Trophoblast cell (in vitro differentiated cells and primary cell): ENCODE measurements at regions not wholly inside any gene's neighbourhood (a gene's known extent, or its start where the extent isn't known, plus 50 kb on each side); places are given as distances from the start of the nearest gene placed in this dataset.
A peak's percentile ranks its signal among the peaks of the same experiment; 100 is the strongest.

Experiments used
- DNase-seq, 2 donors: peaks; one replicate each; pipeline ENCODE4 v3.0.0-alpha.2; 2016
- H2AFZ ChIP-seq: 2 replicates; pipeline ENCODE4 v1.6.1; 2013; ENCODE audit warnings: low read length, moderate library complexity, mild to moderate bottlenecking; ENCODE audit not compliant: insufficient read depth, poor library complexity
- H2AK5ac ChIP-seq: 2 replicates; pipeline ENCODE4 v1.6.1; 2013; ENCODE audit warnings: mild to moderate bottlenecking, low read length
- H2BK120ac ChIP-seq: 2 replicates; pipeline ENCODE4 v1.6.1; 2013; ENCODE audit warnings: low read length, mild to moderate bottlenecking, moderate library complexity; ENCODE audit not compliant: insufficient read depth, poor library complexity
- H2BK12ac ChIP-seq: 2 replicates; pipeline ENCODE4 v1.6.1; 2013; ENCODE audit warnings: mild to moderate bottlenecking, low read length, moderate library complexity
- H2BK5ac ChIP-seq: 2 replicates; pipeline ENCODE4 v1.6.1; 2013; ENCODE audit warnings: low read length, low read depth, moderate library complexity, mild to moderate bottlenecking; ENCODE audit not compliant: poor library complexity
- H3K14ac ChIP-seq: 2 replicates; pipeline ENCODE4 v1.6.1; 2013; ENCODE audit warnings: mild to moderate bottlenecking, low read length
- H3K18ac ChIP-seq: 2 replicates; pipeline ENCODE4 v1.6.1; 2013; ENCODE audit warnings: mild to moderate bottlenecking, low read length
- H3K23ac ChIP-seq: 2 replicates; pipeline ENCODE4 v1.6.1; 2013; ENCODE audit warnings: low read length
- H3K27ac ChIP-seq: 2 replicates; pipeline ENCODE4 v1.5.1; 2013; ENCODE audit warnings: low read depth, mild to moderate bottlenecking, inconsistent platforms, low read length, moderate library complexity
- H3K27me3 ChIP-seq: 2 replicates; pipeline ENCODE4 v1.6.1; 2013; ENCODE audit warnings: inconsistent platforms, mild to moderate bottlenecking, low read length, moderate library complexity; ENCODE audit not compliant: insufficient read depth
- H3K36me3 ChIP-seq, 2 experiments: 1 replicate in 1 of 2; 2 replicates in 1 of 2; pipeline ENCODE4 v1.6.1; 2013; ENCODE audit warnings: low read length in 2 of 2, mild to moderate bottlenecking in 2 of 2, moderate library complexity in 1 of 2; ENCODE audit not compliant: insufficient read depth in 2 of 2, control insufficient read depth in 1 of 2
- H3K4ac ChIP-seq: 2 replicates; pipeline ENCODE4 v1.6.1; 2013; ENCODE audit warnings: low read depth, mild to moderate bottlenecking, low read length, moderate library complexity
- H3K4me1 ChIP-seq, 2 experiments: 1 replicate in 1 of 2; 2 replicates in 1 of 2; pipeline ENCODE4 v1.6.1; 2013; ENCODE audit warnings: low read length in 2 of 2, mild to moderate bottlenecking in 2 of 2, moderate library complexity in 1 of 2; ENCODE audit not compliant: insufficient read depth in 2 of 2, control insufficient read depth in 1 of 2
- H3K4me2 ChIP-seq: 2 replicates; pipeline ENCODE4 v1.6.1; 2013; ENCODE audit warnings: inconsistent platforms, mild to moderate bottlenecking, low read length, moderate library complexity
- H3K4me3 ChIP-seq: 2 replicates; pipeline ENCODE4 v1.5.1; 2013; ENCODE audit warnings: mild to moderate bottlenecking, low read depth, low read length, inconsistent platforms
- H3K79me1 ChIP-seq: one replicate; pipeline ENCODE4 v1.6.1; 2013; ENCODE audit warnings: low read length
- H3K79me2 ChIP-seq: 2 replicates; pipeline ENCODE4 v1.6.1; 2013; ENCODE audit warnings: low read length, mild to moderate bottlenecking; ENCODE audit not compliant: control insufficient read depth, insufficient read depth, poor library complexity
- H3K9ac ChIP-seq: 2 replicates; pipeline ENCODE4 v1.6.1; 2013; ENCODE audit warnings: mild to moderate bottlenecking, low read length
- H3K9me3 ChIP-seq: 2 replicates; pipeline ENCODE4 v1.6.1; 2013; ENCODE audit warnings: low read depth, mild to moderate bottlenecking, control low read depth, inconsistent platforms, low read length; ENCODE audit not compliant: insufficient read depth
- H4K12ac ChIP-seq: 2 replicates; pipeline ENCODE4 v1.6.1; 2013; ENCODE audit warnings: low read depth, mild to moderate bottlenecking, low read length, moderate library complexity
- H4K8ac ChIP-seq: 2 replicates; pipeline ENCODE4 v1.6.1; 2013; ENCODE audit warnings: low read depth, mild to moderate bottlenecking, low read length, moderate library complexity
- H4K91ac ChIP-seq: one replicate; pipeline ENCODE4 v1.6.1; 2013; ENCODE audit warnings: low read depth, mild to moderate bottlenecking, low read length, moderate library complexity
- WGBS: extraction: QIAGEN DNeasy Blood & Tissue Kit; methylation state at CpG from one replicate; pipeline ENCODE4 v1.1.7; 2013; ENCODE audit warnings: missing lambda C conversion rate; ENCODE audit not compliant: insufficient read length, insufficient coverage; ENCODE audit errors: extremely low coverage; 5-methylcytosine and 5-hydroxymethylcytosine counted together

DNA sequence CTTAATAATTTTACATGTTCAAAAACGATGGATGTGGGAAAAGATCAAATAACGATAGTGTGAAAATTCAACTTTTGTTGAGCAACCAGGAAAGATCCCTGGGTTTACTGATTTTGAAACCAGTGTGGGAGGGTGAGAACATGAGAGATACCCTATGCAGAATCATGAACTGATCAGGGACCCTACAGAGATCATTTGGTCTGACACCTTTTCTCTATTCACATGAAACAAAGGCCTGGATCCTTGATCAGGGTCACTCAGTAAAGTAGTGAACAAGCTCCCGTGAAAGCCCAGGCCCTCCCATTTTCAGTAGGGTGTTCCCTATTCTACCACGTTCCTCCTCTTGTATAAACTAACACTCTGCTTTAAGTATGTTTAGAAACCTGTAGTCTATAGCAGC, 60.5 kb upstream of the DUSP22 start:
- Histone ChIP-seq H3K4me1 (no peaks in the 10 kb centered on the region), H3K14ac (no peak overlapping the region), H2BK5ac (no peak overlapping the region), H3K4ac (no peak overlapping the region), H3K27me3 (no peaks in the 10 kb centered on the region), H2AFZ (no peak overlapping the region), H3K27ac (no peak overlapping the region), H2BK12ac (no peak overlapping the region), H3K4me3 (no peak overlapping the region), H3K4me2 (no peak overlapping the region), H3K23ac (no peak overlapping the region), H2AK5ac (no peak overlapping the region), H4K12ac (no peak overlapping the region), H4K8ac (no peak overlapping the region), H4K91ac (no peak overlapping the region), H3K79me1 (no peaks in the 10 kb centered on the region), H2BK120ac (no peak overlapping the region), H3K36me3 (no peaks in the 10 kb centered on the region), H3K18ac (no peak overlapping the region), H3K9me3 (no peaks in the 10 kb centered on the region), H3K79me2 (no peaks in the 10 kb centered on the region), H3K9ac (no peak overlapping the region)
- no peak for DNase-seq
- WGBS, result no CpG with 5 or more reads among the region's 4 CpGs

DNA sequence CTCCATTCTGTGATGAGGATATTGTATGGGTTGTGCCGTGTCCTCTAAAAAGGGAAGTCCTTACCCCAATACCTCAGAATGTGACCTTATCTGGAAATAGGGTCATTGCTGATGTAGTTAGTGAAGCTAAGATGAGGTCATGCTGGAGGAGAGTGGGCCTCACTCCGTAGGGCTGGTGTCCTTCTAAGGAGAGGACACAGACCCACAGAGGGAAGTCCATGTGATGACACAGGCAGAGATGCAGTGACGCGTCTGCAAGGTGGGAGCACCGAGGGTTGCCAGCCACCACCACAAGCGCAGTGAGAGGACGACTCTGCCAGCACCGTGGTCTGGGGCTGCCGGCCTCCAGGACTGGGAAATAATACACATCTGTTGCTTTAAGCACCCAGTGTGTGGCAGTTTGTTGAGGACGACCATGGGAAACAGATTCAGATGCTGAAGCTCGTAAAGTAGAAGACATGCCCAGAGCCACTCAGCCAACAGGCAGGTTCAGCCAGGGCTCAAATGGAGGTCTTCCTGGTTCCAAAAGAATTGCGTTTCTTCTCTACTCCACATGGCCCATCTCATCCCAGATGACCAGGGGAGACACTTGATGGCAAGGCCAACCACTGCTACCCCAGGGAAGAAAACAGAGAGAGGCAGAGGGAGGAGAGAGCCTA, 59.2 kb upstream of the DUSP22 start:
- Histone ChIP-seq H3K4me3 (no peak overlapping the region), H2BK120ac (no peak overlapping the region), H2AFZ (no peak overlapping the region), H3K9ac (no peak overlapping the region), H4K91ac (no peak overlapping the region), H3K4ac (no peak overlapping the region), H4K12ac (no peak overlapping the region), H3K27me3 (no peaks in the 10 kb centered on the region), H3K14ac (no peak overlapping the region), H3K27ac (no peak overlapping the region), H3K79me2 (no peaks in the 10 kb centered on the region), H2BK5ac (no peak overlapping the region), H3K9me3 (no peaks in the 10 kb centered on the region), H2AK5ac (no peak overlapping the region), H3K36me3 (no peaks in the 10 kb centered on the region), H3K23ac (no peak overlapping the region), H3K79me1 (no peaks in the 10 kb centered on the region), H3K4me2 (no peak overlapping the region), H2BK12ac (no peak overlapping the region), H3K4me1 (no peaks in the 10 kb centered on the region), H4K8ac (no peak overlapping the region), H3K18ac (no peak overlapping the region)
- WGBS, result no CpG with 5 or more reads among the region's 12 CpGs
- no peak for DNase-seq

DNA sequence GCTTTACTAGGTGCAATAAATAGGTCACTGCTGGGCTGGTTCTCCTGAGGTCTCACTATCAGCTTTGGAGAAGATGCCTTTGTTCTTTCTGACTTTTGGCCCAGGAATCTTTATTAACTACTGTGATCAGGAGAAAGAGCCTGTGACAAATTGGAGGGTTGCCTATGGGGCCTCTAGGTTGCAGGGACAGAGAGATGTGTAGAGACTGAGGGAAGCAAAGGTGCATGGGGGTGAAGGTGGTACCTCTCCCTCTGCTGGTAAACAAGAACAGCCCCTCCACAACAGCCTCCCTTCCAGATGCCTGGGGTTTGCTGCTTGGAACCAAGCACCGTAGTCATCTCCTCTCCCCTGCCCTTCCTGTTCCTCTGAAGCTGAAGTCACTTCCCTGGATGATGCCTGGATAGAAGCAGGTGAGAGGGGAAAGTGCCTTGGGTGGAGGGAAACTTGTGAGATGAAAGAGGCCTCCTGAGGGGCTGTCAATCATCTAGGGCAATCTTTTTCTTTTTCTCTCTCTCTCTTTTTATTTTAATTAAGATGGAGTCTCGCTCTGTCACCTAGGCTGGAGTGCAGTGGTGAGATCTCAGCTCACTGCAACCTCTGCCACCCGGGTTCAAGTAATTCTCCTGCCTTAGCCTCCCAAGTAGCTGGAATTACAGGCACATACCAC, 57.4 kb upstream of the DUSP22 start:
- no CpG with 5 or more reads among the region's 3 CpGs for WGBS
- H4K8ac ChIP-seq, result no peak overlapping the region
- H4K91ac ChIP-seq, result no peak overlapping the region
- H3K27ac ChIP-seq, result no peak overlapping the region
- H3K27me3 ChIP-seq, result no peaks in the 10 kb centered on the region
- no peak overlapping the region for H2AK5ac ChIP-seq
- H3K4me2 ChIP-seq, result no peak overlapping the region
- no peak overlapping the region for H2BK120ac ChIP-seq
- no peaks in the 10 kb centered on the region for H3K79me1 ChIP-seq
- H3K18ac ChIP-seq, result no peak overlapping the region
- peak overlapping the region; percentile 90 for H3K23ac ChIP-seq
- no peak overlapping the region for H2AFZ ChIP-seq
- no peak for DNase-seq
- H4K12ac ChIP-seq, result no peak overlapping the region
- H3K36me3 ChIP-seq, result no peaks in the 10 kb centered on the region
- no peak overlapping the region for H2BK12ac ChIP-seq
- H3K9me3 ChIP-seq, result no peaks in the 10 kb centered on the region
- H3K4ac ChIP-seq, result no peak overlapping the region
- no peak overlapping the region for H3K14ac ChIP-seq
- H3K4me3 ChIP-seq, result no peak overlapping the region
- no peak overlapping the region for H3K9ac ChIP-seq
- no peaks in the 10 kb centered on the region for H3K4me1 ChIP-seq
- no peak overlapping the region for H2BK5ac ChIP-seq
- H3K79me2 ChIP-seq, result no peaks in the 10 kb centered on the region

DNA sequence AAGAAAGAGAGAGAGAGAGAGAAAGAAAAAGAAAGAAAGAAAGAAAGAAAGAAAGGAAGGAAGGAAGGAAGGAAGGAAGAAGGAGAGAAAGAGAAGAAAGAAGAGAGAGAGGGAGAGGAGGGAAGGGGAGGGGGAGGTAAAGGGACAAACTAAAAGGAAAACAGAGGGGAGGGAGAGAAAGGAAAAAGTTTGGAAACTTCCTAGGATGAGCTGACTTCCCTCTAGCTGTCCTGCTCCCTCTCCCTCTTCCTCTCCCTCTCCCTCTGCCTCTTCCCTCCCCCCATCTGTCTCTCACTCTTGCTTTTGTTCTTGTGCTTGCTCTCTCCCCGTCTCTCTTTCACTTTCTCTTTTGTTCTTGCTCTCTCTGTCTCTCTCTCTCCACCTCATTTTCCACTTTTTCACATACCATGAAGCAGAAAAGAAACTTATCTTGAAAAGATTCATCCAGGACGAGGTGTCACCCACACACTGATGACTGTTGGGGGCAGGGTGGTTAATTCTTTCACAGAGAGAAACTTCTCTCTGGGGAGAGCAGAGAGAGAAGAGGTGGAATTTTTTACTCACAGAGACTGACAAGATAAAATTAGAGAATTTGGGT, 56.4 kb upstream of the DUSP22 start:
- no CpG with 5 or more reads among the region's 2 CpGs for WGBS
- no peak overlapping the region for H3K9ac ChIP-seq

More for the DNA sequence above, 56.4 kb upstream of the DUSP22 start:
- Histone ChIP-seq H3K4me1 (no peaks in the 10 kb centered on the region), H3K23ac (no peak overlapping the region), H3K27me3 (no peaks in the 10 kb centered on the region), H3K4ac (no peak overlapping the region), H3K18ac (no peak overlapping the region), H2BK5ac (no peak overlapping the region), H2BK12ac (no peak overlapping the region), H2BK120ac (no peak overlapping the region), H3K36me3 (no peaks in the 10 kb centered on the region), H3K4me2 (no peak overlapping the region), H3K4me3 (no peak overlapping the region), H3K27ac (no peak overlapping the region), H2AFZ (no peak overlapping the region), H3K79me2 (no peaks in the 10 kb centered on the region), H2AK5ac (no peak overlapping the region), H4K12ac (no peak overlapping the region), H3K79me1 (no peaks in the 10 kb centered on the region), H3K14ac (no peak overlapping the region), H4K8ac (no peak overlapping the region), H4K91ac (no peak overlapping the region), H3K9me3 (no peaks in the 10 kb centered on the region)
- no peak for DNase-seq
